ENCODE measurements at regions not wholly inside any gene's neighbourhood (a gene's known extent, or its start where the extent isn't known, plus 50 kb on each side); places are given as distances from the start of the nearest gene placed in this dataset.
"Not testable (repeated sequence)": the region's sequence is repeated elsewhere in the genome, so short reads cannot be mapped to it uniquely, and the experiment has no call there.

DNA sequence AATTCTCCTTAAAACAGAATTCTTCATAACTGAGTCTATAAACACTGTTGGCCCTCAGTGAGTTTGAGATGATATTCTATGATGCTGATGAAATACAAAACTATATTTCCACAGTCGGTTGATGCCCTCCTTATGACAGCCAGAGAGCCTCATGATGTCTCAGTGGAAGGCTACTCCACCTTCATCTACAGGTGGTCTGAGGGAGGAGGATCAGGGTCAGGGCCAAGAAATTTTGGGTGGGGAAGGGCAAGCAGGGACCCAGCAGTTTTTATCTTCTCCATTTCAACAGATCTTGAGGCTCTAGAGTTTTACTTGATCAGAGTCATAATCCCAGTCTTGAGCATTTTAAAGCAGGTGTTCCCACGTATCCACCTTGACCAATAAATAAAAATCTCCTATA is 90.8 kb downstream of the CCDC71L start:
- intact Hi-C loops (cut with DNase I): no loop called here
- 92 to 95% methylated on average over 2 of the region's 2 CpGs for WGBS, 2 donors
- Histone ChIP-seq H3K27ac (no peak overlapping the region), H3K27me3 (no peaks in the 10 kb centered on the region), H3K4me3 (no peak overlapping the region), H3K9me3 (no peaks in the 10 kb centered on the region), H3K36me3 (no peaks in the 10 kb centered on the region), H3K4me1 (peaks cover 0 to 13% (median 11%) of the 10 kb centered on the region in 4 donors)
- DNase-seq: no peak
- TF ChIP-seq EP300 (IDR thresholded peaks at IDR 0.05) (no peak), POLR2A (IDR thresholded peaks at IDR 0.05) (no peak), POLR2AphosphoS5 (IDR thresholded peaks at IDR 0.05) (no peak), CTCF (IDR thresholded peaks at IDR 0.05) (no peak)

GRCh38 chr7:106569500-106569929 is 91.4 kb downstream of the CCDC71L start:
- no peaks in the 10 kb centered on the region for H3K27me3 ChIP-seq
- 87 to 92% methylated on average over 10 of the region's 10 CpGs for whole genome bisulfite sequencing, 2 donors
- TF ChIP-seq CTCF (IDR thresholded peaks at IDR 0.05): no peak
- no peak for TF ChIP-seq POLR2AphosphoS5 (IDR thresholded peaks at IDR 0.05)
- TF ChIP-seq POLR2A (IDR thresholded peaks at IDR 0.05): no peak
- no peak for TF ChIP-seq EP300 (IDR thresholded peaks at IDR 0.05)
- DNase-seq: no peak
- no peaks in the 10 kb centered on the region for H3K9me3 ChIP-seq
- intact Hi-C loops (cut with DNase I): no loop called here
- H3K27ac ChIP-seq: no peak overlapping the region
- no peaks in the 10 kb centered on the region for H3K36me3 ChIP-seq
- no peak overlapping the region for H3K4me3 ChIP-seq
- peaks cover 0 to 13% (median 11%) of the 10 kb centered on the region in 4 donors for H3K4me1 ChIP-seq

GRCh38 chr7:106568680-106569499 is 92.1 kb downstream of the CCDC71L start:
- Histone ChIP-seq H3K27me3 (no peaks in the 10 kb centered on the region), H3K4me1 (peaks cover 0 to 13% (median 11%) of the 10 kb centered on the region in 4 donors), H3K27ac (peak overlapping the region in 1 of 4 donors; percentile 31), H3K36me3 (no peaks in the 10 kb centered on the region), H3K9me3 (no peaks in the 10 kb centered on the region), H3K4me3 (no peak overlapping the region)
- no peak for DNase-seq
- 71 to 81% methylated on average over 4 of the region's 4 CpGs for WGBS, 2 donors
- TF ChIP-seq CTCF (IDR thresholded peaks at IDR 0.05): no peak
- TF ChIP-seq EP300 (IDR thresholded peaks at IDR 0.05): no peak
- no peak for TF ChIP-seq POLR2A (IDR thresholded peaks at IDR 0.05)
- peak in 2 of 4 donors; percentile 32 to 39 for TF ChIP-seq POLR2AphosphoS5 (IDR thresholded peaks at IDR 0.05)
- intact Hi-C loops (cut with DNase I): no loop called here

- Histone ChIP-seq H3K36me3 (no peaks in the 10 kb centered on the region), H3K27me3 (no peaks in the 10 kb centered on the region), H3K4me1 (peaks cover 0 to 13% (median 11%) of the 10 kb centered on the region in 4 donors), H3K9me3 (no peaks in the 10 kb centered on the region), H3K27ac (peak overlapping the region in 1 of 4 donors; percentile 31), H3K4me3 (no peak overlapping the region)
- TF ChIP-seq EP300 (IDR thresholded peaks at IDR 0.05) (no peak), CTCF (IDR thresholded peaks at IDR 0.05) (no peak), POLR2AphosphoS5 (IDR thresholded peaks at IDR 0.05) (no peak), POLR2A (IDR thresholded peaks at IDR 0.05) (no peak)
- WGBS, 2 donors: 81 to 91% methylated on average over 2 of the region's 2 CpGs
- intact Hi-C loops (cut with DNase I): no loop called here
- DNase-seq: no peak
Measured at GRCh38 chr7:106568002-106568679, 92.8 kb downstream of the CCDC71L start.

- H3K4me3 ChIP-seq; H3K9me3 ChIP-seq; H3K27me3 ChIP-seq; H3K36me3 ChIP-seq; DNase-seq; intact Hi-C loops (cut with DNase I); H3K27ac ChIP-seq: not testable (repeated sequence)
- WGBS, 2 donors: 88 to 95% methylated on average over 15 of the region's 15 CpGs
- H3K4me1 ChIP-seq: peaks cover 0 to 13% (median 11%) of the 10 kb centered on the region in 4 donors
Measured at GRCh38 chr7:106567204-106568001, 93.6 kb downstream of the CCDC71L start.

Data from sigmoid colon (tissue), 6 donors.